Activated CD4-positive, CD25-positive, alpha-beta regulatory T cell (primary cell): ENCODE measurements at regions not wholly inside any gene's neighbourhood (a gene's known extent, or its start where the extent isn't known, plus 50 kb on each side); places are given as distances from the start of the nearest gene placed in this dataset.
"Not testable (repeated sequence)": the region's sequence is repeated elsewhere in the genome, so short reads cannot be mapped to it uniquely, and the experiment has no call there.

Source experiments
- DNase-seq, 4 experiments: peaks; one replicate each; lab custom pipeline; 2025; lab: John Stamatoyannopoulos, UW

- DNase-seq, result no peak
Measured at GRCh38 chr7:69443136-69443535, 155.1 kb upstream of the AUTS2 start.

- no peak for DNase-seq
Measured at GRCh38 chr7:69445541-69445940, 152.7 kb upstream of the AUTS2 start.

- not testable (repeated sequence) for DNase-seq
Measured at GRCh38 chr7:69446213-69446612, 152.1 kb upstream of the AUTS2 start.

GRCh38 chr7:69448071-69448470, 150.2 kb upstream of the AUTS2 start:
- DNase-seq, result no peak

GRCh38 chr7:69450456-69450855, 147.8 kb upstream of the AUTS2 start:
- DNase-seq, result no peak

GRCh38 chr7:69451715-69452114, 146.6 kb upstream of the AUTS2 start:
- DNase-seq, result no peak

GRCh38 chr7:69452797-69453196, 145.5 kb upstream of the AUTS2 start:
- no peak for DNase-seq

- no peak for DNase-seq
Measured at GRCh38 chr7:69457595-69458504, 140.4 kb upstream of the AUTS2 start.

- DNase-seq, result no peak
Measured at GRCh38 chr7:69464035-69464434, 134.2 kb upstream of the AUTS2 start.

GRCh38 chr7:69465262-69465661, 133.0 kb upstream of the AUTS2 start:
- DNase-seq, result no peak

- DNase-seq, result no peak
Measured at GRCh38 chr7:69467826-69468225, 130.4 kb upstream of the AUTS2 start.

GRCh38 chr7:69476416-69476815, 121.9 kb upstream of the AUTS2 start:
- DNase-seq, result no peak

- DNase-seq, result no peak
Measured at GRCh38 chr7:69482676-69483075, 115.6 kb upstream of the AUTS2 start.

- no peak for DNase-seq
Measured at GRCh38 chr7:69489533-69489932, 108.7 kb upstream of the AUTS2 start.

- no peak for DNase-seq
Measured at GRCh38 chr7:69498671-69499070, 99.6 kb upstream of the AUTS2 start.

- DNase-seq, result no peak
Measured at GRCh38 chr7:69502358-69502757, 95.9 kb upstream of the AUTS2 start.

- no peak for DNase-seq
Measured at GRCh38 chr7:69504733-69505420, 93.4 kb upstream of the AUTS2 start.

- DNase-seq, result no peak
Measured at GRCh38 chr7:69508736-69509135, 89.5 kb upstream of the AUTS2 start.

GRCh38 chr7:69510114-69510513, 88.2 kb upstream of the AUTS2 start:
- DNase-seq, result no peak

GRCh38 chr7:69515495-69516212, 82.6 kb upstream of the AUTS2 start:
- DNase-seq, result no peak

GRCh38 chr7:69516238-69516820, 81.9 kb upstream of the AUTS2 start:
- DNase-seq, result no peak

- no peak for DNase-seq
Measured at GRCh38 chr7:69517985-69518704, 80.1 kb upstream of the AUTS2 start.
